Neural cell (in vitro differentiated cells): ENCODE measurements at regions not wholly inside any gene's neighbourhood (a gene's known extent, or its start where the extent isn't known, plus 50 kb on each side); places are given as distances from the start of the nearest gene placed in this dataset.

ENCODE experiments used
- H2AFZ ChIP-seq: fragments of 200-600, 300-800 bp; sonication (generic), shearing (Covaris generic); 2 replicates; pipeline ENCODE4 v1.6.0; 2014; ENCODE audit warnings: low read depth, mild to moderate bottlenecking, antibody characterized with exemption, low read length, moderate library complexity
- H3F3A ChIP-seq: fragments of 200-600 bp; shearing (Covaris generic); 2 replicates; pipeline ENCODE4 v1.6.1; 2016; ENCODE audit warnings: mild to moderate bottlenecking, moderate library complexity, mixed read lengths, antibody characterized with exemption, low read length; ENCODE audit not compliant: insufficient read depth, poor library complexity, severe bottlenecking
- H3K27ac ChIP-seq: fragments of 200-600, 300-800 bp; sonication (generic), shearing (Covaris generic); 2 replicates; pipeline ENCODE4 v1.5.1; 2014; ENCODE audit warnings: mild to moderate bottlenecking, low read length, moderate library complexity
- H3K27me3 ChIP-seq: fragments of 300-800, 200-600 bp; sonication (generic), shearing (Covaris generic); 2 replicates; pipeline ENCODE4 v1.6.0; 2014; ENCODE audit warnings: mild to moderate bottlenecking, low read depth, low read length, moderate library complexity; ENCODE audit not compliant: insufficient read depth
- H3K36me3 ChIP-seq: fragments of 300-800, 200-600 bp; sonication (generic), shearing (Covaris generic); 2 replicates; pipeline ENCODE4 v1.5.1; 2014; ENCODE audit warnings: mild to moderate bottlenecking, antibody characterized with exemption, low read length, moderate library complexity; ENCODE audit not compliant: insufficient read depth
- H3K4me2 ChIP-seq: fragments of 300-800, 200-600 bp; sonication (generic), shearing (Covaris generic); 2 replicates; pipeline ENCODE4 v1.6.0; 2014; ENCODE audit warnings: mild to moderate bottlenecking, low read length
- H3K4me3 ChIP-seq: fragments of 300-800, 200-600 bp; sonication (generic), shearing (Covaris generic); 2 replicates; pipeline ENCODE4 v1.5.1; 2014; ENCODE audit warnings: mild to moderate bottlenecking, low read length, moderate library complexity
- H3K79me2 ChIP-seq: fragments of 200-600 bp; shearing (Covaris generic); replicated peaks from 2 replicates; pipeline ENCODE4 v1.6.0; 2014; ENCODE audit warnings: mild to moderate bottlenecking, low read length, moderate library complexity; ENCODE audit not compliant: insufficient read depth
- H3K9ac ChIP-seq: fragments of 300-800, 200-600 bp; sonication (generic), shearing (Covaris generic); 2 replicates; pipeline ENCODE4 v1.6.1; 2016; ENCODE audit warnings: mild to moderate bottlenecking, low read length, mixed read lengths
- H3K9me2 ChIP-seq: fragments of 200-600 bp; shearing (Covaris generic); 2 replicates; pipeline ENCODE4 v1.6.1; 2016; ENCODE audit warnings: mild to moderate bottlenecking, low read length, mixed read lengths; ENCODE audit not compliant: insufficient read depth
- H3K9me3 ChIP-seq: fragments of 200-600, 300-800 bp; sonication (generic), shearing (Covaris generic); 2 replicates; pipeline ENCODE4 v1.6.1; 2016; ENCODE audit warnings: mild to moderate bottlenecking, mixed run types, low read length, moderate library complexity, mixed read lengths
- H4K20me1 ChIP-seq: fragments of 200-600 bp; shearing (Covaris generic); 2 replicates; pipeline ENCODE4 v1.6.1; 2016; ENCODE audit warnings: mild to moderate bottlenecking, mixed run types; ENCODE audit not compliant: insufficient read depth
- EP300 ChIP-seq: fragments of 450-650 bp; conservative IDR thresholded peaks from 2 replicates; pipeline ENCODE4 v1.6.1; 2014; ENCODE audit warnings: antibody characterized with exemption, mild to moderate bottlenecking, moderate library complexity; ENCODE audit not compliant: poor library complexity, severe bottlenecking
- EZH2 ChIP-seq: fragments of 200-600, 300-800 bp; shearing (Covaris generic), sonication (generic); IDR thresholded peaks from 2 replicates; pipeline ENCODE4 v1.6.1; 2014; ENCODE audit warnings: antibody characterized with exemption, low read length, borderline replicate concordance, mild to moderate bottlenecking; ENCODE audit not compliant: insufficient read depth, poor library complexity, severe bottlenecking
- MXI1 ChIP-seq: fragments of 450-650 bp; conservative IDR thresholded peaks from 2 replicates; pipeline ENCODE4 v1.6.1; 2014; ENCODE audit warnings: antibody characterized with exemption, mild to moderate bottlenecking; ENCODE audit not compliant: poor library complexity, severe bottlenecking
- POLR2AphosphoS5 ChIP-seq: IDR thresholded peaks from 2 replicates; pipeline ENCODE4 v1.6.1; 2012
- RAD21 ChIP-seq: fragments of 450-650 bp; conservative IDR thresholded peaks from 2 replicates; pipeline ENCODE4 v1.6.1; 2014; ENCODE audit warnings: antibody characterized with exemption, mild to moderate bottlenecking, moderate library complexity
- REST ChIP-seq: IDR thresholded peaks from 2 replicates; pipeline ENCODE4 v1.6.1; 2012; ENCODE audit warnings: borderline replicate concordance
- SMC3 ChIP-seq: fragments of 450-650 bp; conservative IDR thresholded peaks from 2 replicates; pipeline ENCODE4 v1.6.1; 2014; ENCODE audit warnings: antibody characterized with exemption, mild to moderate bottlenecking, moderate library complexity; ENCODE audit not compliant: poor library complexity
- TAF1 ChIP-seq: IDR thresholded peaks from 2 replicates; pipeline ENCODE4 v1.6.1; 2012; ENCODE audit warnings: low read depth
- TF ChIP-seq, protein P1 (sequence below): fragments of 450-650 bp; IDR thresholded peaks from 2 replicates; pipeline ENCODE4 v1.5.1; 2014; ENCODE audit warnings: antibody characterized with exemption, mild to moderate bottlenecking, moderate library complexity; ENCODE audit not compliant: poor library complexity, severe bottlenecking

- Histone ChIP-seq H3K4me2 (no peak overlapping the region), H3K4me3 (no peak overlapping the region), H3K27me3 (no peaks in the 10 kb centered on the region)
Observed at GRCh38 chr1:218205721-218206120, 79.4 kb upstream of the RRP15 start.

GRCh38 chr1:218207194-218207593, 77.9 kb upstream of the RRP15 start:
- TF ChIP-seq POLR2AphosphoS5 (no peak), EZH2 (no peak), REST (no peak), EP300 (no peak), MXI1 (no peak), RAD21 (no peak), TAF1 (no peak), SMC3 (no peak)
- TF ChIP-seq, protein P1, sequence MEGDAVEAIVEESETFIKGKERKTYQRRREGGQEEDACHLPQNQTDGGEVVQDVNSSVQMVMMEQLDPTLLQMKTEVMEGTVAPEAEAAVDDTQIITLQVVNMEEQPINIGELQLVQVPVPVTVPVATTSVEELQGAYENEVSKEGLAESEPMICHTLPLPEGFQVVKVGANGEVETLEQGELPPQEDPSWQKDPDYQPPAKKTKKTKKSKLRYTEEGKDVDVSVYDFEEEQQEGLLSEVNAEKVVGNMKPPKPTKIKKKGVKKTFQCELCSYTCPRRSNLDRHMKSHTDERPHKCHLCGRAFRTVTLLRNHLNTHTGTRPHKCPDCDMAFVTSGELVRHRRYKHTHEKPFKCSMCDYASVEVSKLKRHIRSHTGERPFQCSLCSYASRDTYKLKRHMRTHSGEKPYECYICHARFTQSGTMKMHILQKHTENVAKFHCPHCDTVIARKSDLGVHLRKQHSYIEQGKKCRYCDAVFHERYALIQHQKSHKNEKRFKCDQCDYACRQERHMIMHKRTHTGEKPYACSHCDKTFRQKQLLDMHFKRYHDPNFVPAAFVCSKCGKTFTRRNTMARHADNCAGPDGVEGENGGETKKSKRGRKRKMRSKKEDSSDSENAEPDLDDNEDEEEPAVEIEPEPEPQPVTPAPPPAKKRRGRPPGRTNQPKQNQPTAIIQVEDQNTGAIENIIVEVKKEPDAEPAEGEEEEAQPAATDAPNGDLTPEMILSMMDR, result no peak
- Histone ChIP-seq H3K27me3 (no peaks in the 10 kb centered on the region), H2AFZ (no peak overlapping the region), H3K4me2 (no peak overlapping the region), H3F3A (no peaks in the 10 kb centered on the region), H3K79me2 (no peaks in the 10 kb centered on the region), H3K9me2 (no peaks in the 10 kb centered on the region), H3K36me3 (no peaks in the 10 kb centered on the region), H3K4me3 (no peak overlapping the region), H3K27ac (no peak overlapping the region), H3K9ac (no peak overlapping the region), H3K9me3 (no peaks in the 10 kb centered on the region), H4K20me1 (no peaks in the 10 kb centered on the region)

More at GRCh38 chr1:218205721-218206120, 79.4 kb upstream of the RRP15 start:
- no peak overlapping the region for H3K9ac ChIP-seq
- H3K9me2 ChIP-seq, result no peaks in the 10 kb centered on the region
- H3K27ac ChIP-seq, result no peak overlapping the region
- no peaks in the 10 kb centered on the region for H3K9me3 ChIP-seq
- no peaks in the 10 kb centered on the region for H3F3A ChIP-seq
- H2AFZ ChIP-seq, result no peak overlapping the region
- no peak for TF ChIP-seq TAF1
- no peak for TF ChIP-seq SMC3
- TF ChIP-seq EP300, result no peak
- no peak for TF ChIP-seq RAD21
- no peak for TF ChIP-seq EZH2
- TF ChIP-seq, protein P1, result no peak
- TF ChIP-seq REST, result no peak
- no peak for TF ChIP-seq POLR2AphosphoS5
- no peak for TF ChIP-seq MXI1
- H3K79me2 ChIP-seq, result no peaks in the 10 kb centered on the region
- H3K36me3 ChIP-seq, result no peaks in the 10 kb centered on the region
- no peaks in the 10 kb centered on the region for H4K20me1 ChIP-seq
